ENCODE measurements at regions not wholly inside any gene's neighbourhood (a gene's known extent, or its start where the extent isn't known, plus 50 kb on each side); places are given as distances from the start of the nearest gene placed in this dataset.
"Not testable (repeated sequence)": the region's sequence is repeated elsewhere in the genome, so short reads cannot be mapped to it uniquely, and the experiment has no call there.

DNA sequence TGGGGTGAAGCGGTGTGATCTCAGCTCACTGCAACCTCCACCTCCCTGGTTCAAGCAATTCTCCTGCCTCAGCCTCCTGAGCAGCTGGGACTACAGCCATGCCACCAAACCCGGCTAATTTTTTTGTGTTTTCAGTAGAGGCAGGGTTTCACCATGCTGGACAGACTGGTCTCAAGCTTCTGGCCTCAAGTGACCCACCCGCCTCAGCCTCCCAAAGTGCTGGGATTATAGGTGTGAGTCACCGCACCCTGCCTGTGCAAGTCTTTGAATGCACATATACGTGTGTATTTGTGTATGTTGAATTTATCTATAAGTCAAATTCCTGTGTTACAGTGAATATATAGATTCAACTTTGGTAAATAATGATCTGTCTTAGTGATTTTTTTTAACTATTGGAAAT is 898.2 kb upstream of the ATXN7L3B start:
- not testable (repeated sequence) for H3K36me3 Mint-ChIP-seq (ENCODE audit: low read depth)

DNA sequence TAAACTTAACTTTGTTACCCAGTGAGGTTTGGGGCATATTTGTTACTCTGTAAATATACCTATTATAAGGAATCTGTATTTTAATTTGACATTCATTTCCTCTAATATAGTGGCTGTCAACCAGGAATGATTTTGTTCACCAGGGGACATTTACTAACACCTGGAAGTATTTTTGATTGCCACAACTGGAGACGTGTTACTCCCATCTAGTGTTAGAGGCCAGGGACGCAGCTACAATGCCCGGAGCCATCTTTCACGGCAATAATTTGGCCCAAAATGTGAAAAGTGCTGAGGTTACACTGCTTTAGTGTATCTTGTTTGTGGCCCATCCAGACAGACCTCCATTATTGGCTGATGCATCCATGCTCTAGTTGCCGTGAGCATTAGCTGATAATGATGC is 881.3 kb upstream of the ATXN7L3B start:
- DNase-seq (ENCODE audit: low spot score), result peak; percentile 23
- H3K27ac ChIP-seq (ENCODE audit: low read depth), result no peak overlapping the region
- H3K79me2 ChIP-seq (replicated peaks; ENCODE audit: insufficient read depth), result no peaks in the 10 kb centered on the region
- no peaks in the 10 kb centered on the region for H3K36me3 ChIP-seq (ENCODE audit: insufficient read depth)
- no peaks in the 10 kb centered on the region for H3K4me1 ChIP-seq (ENCODE audit: insufficient read depth)
- H3F3A ChIP-seq (replicated peaks; ENCODE audit: low read depth), result no peaks in the 10 kb centered on the region
- H3K27me3 ChIP-seq (ENCODE audit: insufficient read depth), result no peaks in the 10 kb centered on the region
- TF ChIP-seq EZH2 (IDR thresholded peaks at IDR 0.05; ENCODE audit: low read depth, unreplicated experiment), result no peak
- no peak for TF ChIP-seq NANOG (IDR thresholded peaks at IDR 0.05; ENCODE audit: borderline replicate concordance)
- TF ChIP-seq, protein P1, sequence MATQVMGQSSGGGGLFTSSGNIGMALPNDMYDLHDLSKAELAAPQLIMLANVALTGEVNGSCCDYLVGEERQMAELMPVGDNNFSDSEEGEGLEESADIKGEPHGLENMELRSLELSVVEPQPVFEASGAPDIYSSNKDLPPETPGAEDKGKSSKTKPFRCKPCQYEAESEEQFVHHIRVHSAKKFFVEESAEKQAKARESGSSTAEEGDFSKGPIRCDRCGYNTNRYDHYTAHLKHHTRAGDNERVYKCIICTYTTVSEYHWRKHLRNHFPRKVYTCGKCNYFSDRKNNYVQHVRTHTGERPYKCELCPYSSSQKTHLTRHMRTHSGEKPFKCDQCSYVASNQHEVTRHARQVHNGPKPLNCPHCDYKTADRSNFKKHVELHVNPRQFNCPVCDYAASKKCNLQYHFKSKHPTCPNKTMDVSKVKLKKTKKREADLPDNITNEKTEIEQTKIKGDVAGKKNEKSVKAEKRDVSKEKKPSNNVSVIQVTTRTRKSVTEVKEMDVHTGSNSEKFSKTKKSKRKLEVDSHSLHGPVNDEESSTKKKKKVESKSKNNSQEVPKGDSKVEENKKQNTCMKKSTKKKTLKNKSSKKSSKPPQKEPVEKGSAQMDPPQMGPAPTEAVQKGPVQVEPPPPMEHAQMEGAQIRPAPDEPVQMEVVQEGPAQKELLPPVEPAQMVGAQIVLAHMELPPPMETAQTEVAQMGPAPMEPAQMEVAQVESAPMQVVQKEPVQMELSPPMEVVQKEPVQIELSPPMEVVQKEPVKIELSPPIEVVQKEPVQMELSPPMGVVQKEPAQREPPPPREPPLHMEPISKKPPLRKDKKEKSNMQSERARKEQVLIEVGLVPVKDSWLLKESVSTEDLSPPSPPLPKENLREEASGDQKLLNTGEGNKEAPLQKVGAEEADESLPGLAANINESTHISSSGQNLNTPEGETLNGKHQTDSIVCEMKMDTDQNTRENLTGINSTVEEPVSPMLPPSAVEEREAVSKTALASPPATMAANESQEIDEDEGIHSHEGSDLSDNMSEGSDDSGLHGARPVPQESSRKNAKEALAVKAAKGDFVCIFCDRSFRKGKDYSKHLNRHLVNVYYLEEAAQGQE (IDR thresholded peaks at IDR 0.05; ENCODE audit: unreplicated experiment), result no peak
- TF ChIP-seq CREB1 (CRISPR knock-in tag; IDR thresholded peaks at IDR 0.05; ENCODE audit: low read depth), result no peak
- TF ChIP-seq ZNF114 (CRISPR knock-in tag; IDR thresholded peaks at IDR 0.05), result no peak
- TF ChIP-seq EZH2phosphoT487 (IDR thresholded peaks at IDR 0.05; ENCODE audit: unreplicated experiment), result no peak
- TF ChIP-seq, protein P2, sequence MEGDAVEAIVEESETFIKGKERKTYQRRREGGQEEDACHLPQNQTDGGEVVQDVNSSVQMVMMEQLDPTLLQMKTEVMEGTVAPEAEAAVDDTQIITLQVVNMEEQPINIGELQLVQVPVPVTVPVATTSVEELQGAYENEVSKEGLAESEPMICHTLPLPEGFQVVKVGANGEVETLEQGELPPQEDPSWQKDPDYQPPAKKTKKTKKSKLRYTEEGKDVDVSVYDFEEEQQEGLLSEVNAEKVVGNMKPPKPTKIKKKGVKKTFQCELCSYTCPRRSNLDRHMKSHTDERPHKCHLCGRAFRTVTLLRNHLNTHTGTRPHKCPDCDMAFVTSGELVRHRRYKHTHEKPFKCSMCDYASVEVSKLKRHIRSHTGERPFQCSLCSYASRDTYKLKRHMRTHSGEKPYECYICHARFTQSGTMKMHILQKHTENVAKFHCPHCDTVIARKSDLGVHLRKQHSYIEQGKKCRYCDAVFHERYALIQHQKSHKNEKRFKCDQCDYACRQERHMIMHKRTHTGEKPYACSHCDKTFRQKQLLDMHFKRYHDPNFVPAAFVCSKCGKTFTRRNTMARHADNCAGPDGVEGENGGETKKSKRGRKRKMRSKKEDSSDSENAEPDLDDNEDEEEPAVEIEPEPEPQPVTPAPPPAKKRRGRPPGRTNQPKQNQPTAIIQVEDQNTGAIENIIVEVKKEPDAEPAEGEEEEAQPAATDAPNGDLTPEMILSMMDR (conservative IDR thresholded peaks at IDR 0.05; ENCODE audit: low read depth in 2 of 2), result peak; percentile 43 to 58
- no peak overlapping the region for H3K4me3 ChIP-seq
- no peaks in the 10 kb centered on the region for H3K27me3 Mint-ChIP-seq (ENCODE audit: insufficient read depth, low read depth, poor library complexity)
- no peak overlapping the region for H3K27ac Mint-ChIP-seq
- no peaks in the 10 kb centered on the region for H3K4me1 Mint-ChIP-seq
- H4K20me1 ChIP-seq (replicated peaks; ENCODE audit: insufficient read depth), result no peaks in the 10 kb centered on the region
- H3K9me2 ChIP-seq (ENCODE audit: insufficient read depth), result peaks cover 12% of the 10 kb centered on the region; the same call in 1 of the 2 replicates
- peaks cover 27% of the 10 kb centered on the region for H3K9me3 Mint-ChIP-seq
- H2AFZ ChIP-seq, result 0 out of 2 replicates have a peak overlapping the region, but pooled peaks have one; percentile 11
- no peak for ATAC-seq
- H3K4me2 ChIP-seq, result no peak overlapping the region
- peaks cover 21% of the 10 kb centered on the region for H3K36me3 Mint-ChIP-seq (ENCODE audit: low read depth)
- H3K4me3 Mint-ChIP-seq, result no peak overlapping the region

More for the DNA sequence above, 898.2 kb upstream of the ATXN7L3B start:
- H3K27me3 Mint-ChIP-seq (ENCODE audit: insufficient read depth, low read depth, poor library complexity); H3K27ac Mint-ChIP-seq; H3K4me3 Mint-ChIP-seq; H3K4me2 ChIP-seq; H3K4me1 Mint-ChIP-seq; H3K9me3 Mint-ChIP-seq; H3F3A ChIP-seq (replicated peaks; ENCODE audit: low read depth); H3K4me1 ChIP-seq (ENCODE audit: insufficient read depth); H2AFZ ChIP-seq; H3K9me2 ChIP-seq (ENCODE audit: insufficient read depth); H4K20me1 ChIP-seq (replicated peaks; ENCODE audit: insufficient read depth); H3K27me3 ChIP-seq (ENCODE audit: insufficient read depth); DNase-seq (ENCODE audit: low spot score); H3K79me2 ChIP-seq (replicated peaks; ENCODE audit: insufficient read depth); ATAC-seq; H3K36me3 ChIP-seq (ENCODE audit: insufficient read depth); H3K27ac ChIP-seq (ENCODE audit: low read depth); H3K4me3 ChIP-seq: not testable (repeated sequence)

All from GM23338 (cell line).